ENCODE measurements at regions not wholly inside any gene's neighbourhood (a gene's known extent, or its start where the extent isn't known, plus 50 kb on each side); places are given as distances from the start of the nearest gene placed in this dataset.

GRCh38 chr1:199272628-199273086, 633.8 kb downstream of the PTPRC start:
- Mint-ChIP-seq H3K4me3 (no peak overlapping the region), H3K4me1 (peaks cover 11% of the 10 kb centered on the region), H3K36me3 (ENCODE audit: low read depth) (no peaks in the 10 kb centered on the region), H3K27ac (ENCODE audit: unreplicated experiment) (no peak overlapping the region), H3K27me3 (ENCODE audit: low read depth) (no peaks in the 10 kb centered on the region), H3K9me3 (peaks cover 2% of the 10 kb centered on the region)
- no peak for TF ChIP-seq CTCF (conservative IDR thresholded peaks at IDR 0.05)
- no peak for DNase-seq (ENCODE audit: low read depth, low spot score)

- DNase-seq (ENCODE audit: low read depth, low spot score): no peak
- no peak for TF ChIP-seq CTCF (conservative IDR thresholded peaks at IDR 0.05)
- Mint-ChIP-seq H3K36me3 (ENCODE audit: low read depth) (no peaks in the 10 kb centered on the region), H3K4me3 (no peak overlapping the region), H3K27ac (ENCODE audit: unreplicated experiment) (no peak overlapping the region), H3K9me3 (peaks cover 2% of the 10 kb centered on the region), H3K4me1 (peaks cover 11% of the 10 kb centered on the region), H3K27me3 (ENCODE audit: low read depth) (no peaks in the 10 kb centered on the region)
Observed at GRCh38 chr1:199273837-199274379, 635.1 kb downstream of the PTPRC start.

GRCh38 chr1:199279067-199279466, 640.2 kb downstream of the PTPRC start:
- DNase-seq (ENCODE audit: low read depth, low spot score): no peak
- peaks cover 2% of the 10 kb centered on the region for H3K9me3 Mint-ChIP-seq
- no peak overlapping the region for H3K4me3 Mint-ChIP-seq
- no peak for TF ChIP-seq CTCF (conservative IDR thresholded peaks at IDR 0.05)
- no peaks in the 10 kb centered on the region for H3K27me3 Mint-ChIP-seq (ENCODE audit: low read depth)
- H3K36me3 Mint-ChIP-seq (ENCODE audit: low read depth): no peaks in the 10 kb centered on the region
- H3K4me1 Mint-ChIP-seq: no peaks in the 10 kb centered on the region
- H3K27ac Mint-ChIP-seq (ENCODE audit: unreplicated experiment): no peak overlapping the region

- Mint-ChIP-seq H3K9me3 (peaks cover 2% of the 10 kb centered on the region), H3K36me3 (ENCODE audit: low read depth) (no peaks in the 10 kb centered on the region), H3K27me3 (ENCODE audit: low read depth) (no peaks in the 10 kb centered on the region), H3K4me3 (no peak overlapping the region), H3K27ac (ENCODE audit: unreplicated experiment) (no peak overlapping the region), H3K4me1 (no peaks in the 10 kb centered on the region)
- TF ChIP-seq CTCF (conservative IDR thresholded peaks at IDR 0.05): no peak
- DNase-seq (ENCODE audit: low read depth, low spot score): no peak
Observed at GRCh38 chr1:199279872-199280645, 641.2 kb downstream of the PTPRC start.

- no peaks in the 10 kb centered on the region for H3K4me1 Mint-ChIP-seq
- H3K27me3 Mint-ChIP-seq (ENCODE audit: low read depth): no peaks in the 10 kb centered on the region
- no peak for DNase-seq (ENCODE audit: low read depth, low spot score)
- no peaks in the 10 kb centered on the region for H3K9me3 Mint-ChIP-seq
- no peaks in the 10 kb centered on the region for H3K36me3 Mint-ChIP-seq (ENCODE audit: low read depth)
- TF ChIP-seq CTCF (conservative IDR thresholded peaks at IDR 0.05): no peak
- no peak overlapping the region for H3K27ac Mint-ChIP-seq (ENCODE audit: unreplicated experiment)
- H3K4me3 Mint-ChIP-seq: no peak overlapping the region
Observed at GRCh38 chr1:199282751-199283305, 644.0 kb downstream of the PTPRC start.

Data from neural crest cell (in vitro differentiated cells).